Astrocyte of the spinal cord (primary cell): ENCODE measurements at regions not wholly inside any gene's neighbourhood (a gene's known extent, or its start where the extent isn't known, plus 50 kb on each side); places are given as distances from the start of the nearest gene placed in this dataset.
"Not testable (repeated sequence)": the region's sequence is repeated elsewhere in the genome, so short reads cannot be mapped to it uniquely, and the experiment has no call there.

Experiments used
- DNase-seq: peaks from one replicate; pipeline ENCODE4 v3.0.0; 2011; ENCODE audit warnings: low read depth, low spot score
- H3K4me3 ChIP-seq: 2 replicates; pipeline ENCODE4 v1.5.1; 2011; ENCODE audit warnings: low read depth, mild to moderate bottlenecking, low read length, moderate library complexity
- in situ Hi-C: cut with HindIII; loops from 2 replicates; pipeline ENCODE4 v1.10.0; 2017; ENCODE audit warnings: low sequenced_read_pairs
- TF ChIP-seq, protein P1 (sequence below): IDR thresholded peaks from 2 replicates; pipeline ENCODE4 v1.5.1; 2012; ENCODE audit warnings: low read depth, mild to moderate bottlenecking, low read length, inconsistent platforms

DNA sequence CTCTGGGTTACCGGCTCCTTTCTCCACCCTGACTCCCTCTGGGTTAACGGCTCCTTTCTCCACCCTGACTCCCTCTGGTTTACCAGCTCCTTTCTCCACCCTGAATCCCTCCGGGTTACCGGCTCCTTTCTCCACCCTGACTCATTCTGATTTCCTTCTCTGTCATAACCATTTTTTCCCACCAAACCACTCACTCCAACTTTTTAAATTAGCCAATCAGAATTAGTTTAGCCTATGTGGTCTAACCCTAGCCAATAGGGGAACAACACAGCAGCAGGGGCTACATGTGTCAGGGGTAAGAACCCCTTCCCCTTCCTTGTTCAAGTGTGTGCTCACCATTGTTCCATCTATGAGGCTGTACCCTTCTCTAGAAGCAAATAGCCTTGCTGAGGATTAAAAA lies 98.4 kb upstream of the RBM19 start:
- DNase-seq, result no peak
- no peak overlapping the region for H3K4me3 ChIP-seq
- TF ChIP-seq, protein P1, sequence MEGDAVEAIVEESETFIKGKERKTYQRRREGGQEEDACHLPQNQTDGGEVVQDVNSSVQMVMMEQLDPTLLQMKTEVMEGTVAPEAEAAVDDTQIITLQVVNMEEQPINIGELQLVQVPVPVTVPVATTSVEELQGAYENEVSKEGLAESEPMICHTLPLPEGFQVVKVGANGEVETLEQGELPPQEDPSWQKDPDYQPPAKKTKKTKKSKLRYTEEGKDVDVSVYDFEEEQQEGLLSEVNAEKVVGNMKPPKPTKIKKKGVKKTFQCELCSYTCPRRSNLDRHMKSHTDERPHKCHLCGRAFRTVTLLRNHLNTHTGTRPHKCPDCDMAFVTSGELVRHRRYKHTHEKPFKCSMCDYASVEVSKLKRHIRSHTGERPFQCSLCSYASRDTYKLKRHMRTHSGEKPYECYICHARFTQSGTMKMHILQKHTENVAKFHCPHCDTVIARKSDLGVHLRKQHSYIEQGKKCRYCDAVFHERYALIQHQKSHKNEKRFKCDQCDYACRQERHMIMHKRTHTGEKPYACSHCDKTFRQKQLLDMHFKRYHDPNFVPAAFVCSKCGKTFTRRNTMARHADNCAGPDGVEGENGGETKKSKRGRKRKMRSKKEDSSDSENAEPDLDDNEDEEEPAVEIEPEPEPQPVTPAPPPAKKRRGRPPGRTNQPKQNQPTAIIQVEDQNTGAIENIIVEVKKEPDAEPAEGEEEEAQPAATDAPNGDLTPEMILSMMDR, result no peak
- in situ Hi-C loops, result no loop called here

DNA sequence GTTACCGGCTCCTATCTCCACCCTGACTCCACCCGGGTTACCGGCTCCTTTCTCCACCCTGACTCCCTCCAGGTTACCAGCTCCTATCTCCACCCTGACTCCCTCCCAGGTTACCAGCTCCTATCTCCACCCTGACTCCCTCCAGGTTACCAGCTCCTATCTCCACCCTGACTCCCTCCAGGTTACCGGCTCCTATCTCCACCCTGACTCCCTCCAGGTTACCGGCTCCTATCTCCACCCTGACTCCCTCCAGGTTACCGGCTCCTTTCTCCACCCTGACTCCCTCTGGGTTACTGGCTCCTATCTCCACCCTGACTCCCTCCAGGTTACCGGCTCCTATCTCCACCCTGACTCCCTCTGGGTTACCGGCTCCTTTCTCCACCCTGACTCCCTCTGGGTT lies 97.9 kb upstream of the RBM19 start:
- H3K4me3 ChIP-seq, DNase-seq, in situ Hi-C loops: not testable (repeated sequence)

DNA sequence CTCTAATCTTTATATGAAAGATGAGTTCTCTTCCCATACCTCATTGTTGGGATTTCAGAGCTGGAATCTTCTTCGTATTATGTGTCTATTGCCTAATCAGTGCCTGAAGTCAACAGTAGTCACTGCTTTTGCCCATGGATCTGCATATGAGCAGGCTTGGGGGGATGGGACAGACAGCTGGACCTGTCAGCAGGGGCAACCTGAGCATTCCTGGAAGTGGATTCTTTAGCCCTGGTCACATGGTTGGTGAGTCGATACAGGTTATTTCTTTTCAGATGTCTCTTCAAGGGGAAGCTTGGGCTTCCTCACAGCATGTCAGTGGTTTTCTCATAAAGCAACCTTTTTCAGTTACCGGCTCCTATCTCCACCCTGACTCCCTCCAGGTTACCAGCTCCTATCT lies 97.3 kb upstream of the RBM19 start:
- TF ChIP-seq, protein P1, result no peak
- in situ Hi-C loops, result no loop called here
- no peak overlapping the region for H3K4me3 ChIP-seq
- DNase-seq, result no peak

DNA sequence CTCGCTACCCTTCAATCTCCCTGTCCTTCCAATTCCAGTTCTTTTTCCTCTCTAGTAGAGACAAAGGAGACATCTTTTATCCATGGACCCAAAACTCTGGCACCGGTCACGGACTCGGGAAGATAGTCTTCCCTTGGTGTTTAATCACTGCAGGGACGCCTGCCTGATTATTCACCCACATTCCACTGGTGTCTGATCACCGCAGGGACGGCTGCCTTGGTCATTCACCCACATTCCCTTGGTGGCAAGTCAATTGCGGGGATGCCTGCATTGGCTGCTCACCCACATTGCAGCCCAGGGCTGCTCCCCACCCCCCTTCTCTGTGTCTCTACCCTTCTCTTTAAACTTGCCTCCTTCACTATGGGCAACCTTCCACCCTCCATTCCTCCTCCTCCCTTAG lies 90.2 kb upstream of the RBM19 start:
- DNase-seq, H3K4me3 ChIP-seq, in situ Hi-C loops: not testable (repeated sequence)

DNA sequence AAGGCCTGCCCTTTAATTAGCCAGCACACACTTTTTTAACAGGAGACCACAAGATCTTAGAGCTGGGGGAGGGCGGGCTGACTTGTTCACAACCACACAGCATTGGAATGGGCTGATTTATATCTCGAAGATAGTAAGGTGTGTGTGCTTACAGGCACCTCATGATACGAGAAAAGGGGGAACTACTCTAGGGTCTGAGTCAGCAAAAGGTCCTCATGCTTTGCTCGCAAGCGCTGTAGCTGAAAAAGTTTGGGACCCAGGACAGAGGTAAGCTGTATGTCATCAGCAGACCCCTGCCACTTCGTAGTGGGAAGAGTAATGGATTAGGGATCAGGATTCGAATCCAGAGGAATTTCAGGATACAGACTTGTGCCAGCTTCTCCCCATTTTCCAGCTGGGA lies 88.9 kb upstream of the RBM19 start:
- DNase-seq, result no peak
- no peak overlapping the region for H3K4me3 ChIP-seq
- TF ChIP-seq, protein P1, result no peak
- in situ Hi-C loops, result no loop called here

DNA sequence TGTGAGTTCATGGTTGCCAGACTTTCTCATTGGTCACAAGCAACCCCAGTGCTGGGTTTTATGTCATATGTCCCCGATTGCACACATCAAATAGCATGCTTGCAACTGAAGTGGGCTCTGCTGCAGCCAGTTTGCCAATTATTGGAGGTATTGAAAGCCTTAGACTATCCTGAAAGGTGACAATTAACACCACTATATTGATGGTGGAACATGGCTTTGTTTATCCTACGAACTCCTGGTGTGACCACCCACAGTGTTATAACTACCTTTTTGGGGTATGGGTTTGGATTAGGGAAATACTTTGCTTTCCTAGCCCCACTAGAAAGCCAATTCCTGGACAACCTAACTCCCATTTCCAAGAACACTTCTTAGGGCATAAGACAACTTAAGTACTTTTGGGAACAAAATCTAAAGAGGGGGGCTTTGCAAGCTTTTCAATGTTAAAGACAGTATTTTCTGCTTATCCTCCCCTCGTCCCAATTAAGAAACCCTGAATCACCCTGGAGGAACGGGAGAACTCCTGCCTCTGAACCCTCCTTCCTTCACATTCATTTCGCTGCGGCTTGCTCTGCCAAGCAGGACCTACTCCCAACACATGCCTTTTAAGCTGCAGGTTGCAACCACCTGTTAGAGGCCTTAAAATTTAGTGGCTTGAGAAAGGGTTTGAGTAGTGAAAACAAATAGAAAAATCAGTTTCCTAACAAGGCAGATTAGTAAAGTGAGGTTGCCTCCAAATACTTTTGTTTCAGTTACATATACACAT lies 80.3 kb upstream of the RBM19 start:
- in situ Hi-C loops, result no loop called here
- TF ChIP-seq, protein P1, result no peak
- DNase-seq, result no peak
- no peak overlapping the region for H3K4me3 ChIP-seq

DNA sequence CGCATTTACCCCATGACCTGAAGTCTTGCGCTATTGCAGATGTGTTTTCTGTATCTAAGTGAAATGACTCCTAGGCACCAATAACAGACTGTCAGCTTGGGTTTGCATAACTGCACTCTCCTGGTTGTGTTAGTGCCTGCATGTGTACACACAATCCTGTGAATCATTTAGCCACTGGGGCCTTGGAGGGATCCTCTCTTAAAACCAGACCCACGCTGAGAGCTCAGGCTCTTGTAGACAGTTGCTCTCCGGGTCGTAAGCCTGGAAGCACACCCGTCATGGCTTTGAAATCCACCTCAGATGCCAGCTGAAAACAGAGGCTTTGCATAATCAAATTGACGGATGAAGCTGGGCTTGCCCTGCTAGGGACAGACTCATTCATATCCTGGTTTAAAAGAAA lies 79.2 kb upstream of the RBM19 start:
- H3K4me3 ChIP-seq, result no peak overlapping the region
- no peak for DNase-seq
- in situ Hi-C loops, result no loop called here
- TF ChIP-seq, protein P1, result no peak

DNA sequence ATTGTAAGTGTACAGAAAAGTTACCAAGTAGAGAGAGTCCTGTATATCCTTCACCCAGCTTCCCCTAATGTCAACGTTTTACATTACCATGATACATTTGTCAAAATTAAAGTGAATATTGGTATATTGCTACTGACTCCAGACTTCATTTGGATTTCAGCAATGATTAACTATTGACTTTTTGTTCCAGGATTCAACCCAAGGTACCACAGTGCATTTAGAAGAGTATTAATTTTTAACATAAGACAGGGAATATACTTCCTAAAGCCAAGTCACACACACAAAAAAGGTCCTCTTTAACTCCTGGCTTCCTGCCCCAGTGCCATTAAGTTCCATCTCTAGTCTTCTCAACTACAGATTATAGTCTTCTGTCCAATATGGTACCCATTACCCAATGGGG lies 75.5 kb upstream of the RBM19 start:
- in situ Hi-C loops, result no loop called here
- no peak for DNase-seq
- TF ChIP-seq, protein P1, result no peak
- H3K4me3 ChIP-seq, result no peak overlapping the region
